OCI-LY1 (cell line): ENCODE measurements at regions not wholly inside any gene's neighbourhood (a gene's known extent, or its start where the extent isn't known, plus 50 kb on each side); places are given as distances from the start of the nearest gene placed in this dataset.

Experiments used
- CTCF ChIP-seq: fragments of 200-600 bp; sonication (generic), shearing (Covaris generic); IDR thresholded peaks from 2 replicates; pipeline ENCODE4 v1.5.1; 2017; ENCODE audit warnings: mild to moderate bottlenecking, antibody characterized with exemption, low read length, moderate library complexity, mixed read lengths
- EZH2 ChIP-seq: fragments of 200-600 bp; sonication (generic), shearing (Covaris generic); IDR thresholded peaks from 2 replicates; pipeline ENCODE4 v1.8.0; 2017; ENCODE audit warnings: borderline replicate concordance, mixed run types, mild to moderate bottlenecking, antibody characterized with exemption, low read length, moderate library complexity, mixed read lengths

- no peak for TF ChIP-seq CTCF
- TF ChIP-seq EZH2: no peak
Measured at GRCh38 chr13:82374719-82375118, 1507.6 kb downstream of the SLITRK1 start.
